DND-41 (cell line): ENCODE measurements at regions not wholly inside any gene's neighbourhood (a gene's known extent, or its start where the extent isn't known, plus 50 kb on each side); places are given as distances from the start of the nearest gene placed in this dataset.
"Not testable (repeated sequence)": the region's sequence is repeated elsewhere in the genome, so short reads cannot be mapped to it uniquely, and the experiment has no call there.

Source experiments
- ATAC-seq: fragments of 200-7000 bp; cut with Tn5 transposase; 3 replicates; pipeline ENCODE4 v1.9.1; 2021; ENCODE audit warnings: low read depth; ENCODE audit not compliant: insufficient read depth
- DNase-seq: peaks from one replicate; pipeline ENCODE4 v3.0.0-alpha.2; 2020
- H2AFZ ChIP-seq: 2 replicates; pipeline ENCODE4 v1.6.0; 2012; ENCODE audit warnings: low read depth, low read length
- H3K27ac ChIP-seq: 2 replicates; pipeline ENCODE4 v1.5.1; 2012; ENCODE audit warnings: low read length, inconsistent platforms
- H3K27me3 ChIP-seq: fragments of 200-600 bp; sonication (generic); 2 replicates; pipeline ENCODE4 v1.6.0; 2012; ENCODE audit warnings: low read length, mild to moderate bottlenecking, inconsistent platforms; ENCODE audit not compliant: insufficient read depth, poor library complexity
- H3K36me3 ChIP-seq: 2 replicates; pipeline ENCODE4 v1.5.1; 2012; ENCODE audit warnings: low read length, inconsistent platforms; ENCODE audit not compliant: insufficient read depth
- H3K4me1 ChIP-seq: 2 replicates; pipeline ENCODE4 v1.5.1; 2012; ENCODE audit warnings: mild to moderate bottlenecking, low read length; ENCODE audit not compliant: insufficient read depth
- H3K4me2 ChIP-seq: 2 replicates; pipeline ENCODE4 v1.6.0; 2012; ENCODE audit warnings: mild to moderate bottlenecking, moderate library complexity, low read length, inconsistent platforms; ENCODE audit not compliant: insufficient read depth
- H3K4me3 ChIP-seq, 2 experiments: fragments of 200-600 bp in 1 of 2; shearing (Covaris generic) in 1 of 2; 2 replicates each; pipeline ENCODE4 v1.5.1; 2012 to 2016; ENCODE audit warnings: inconsistent platforms in 2 of 2, low read length in 2 of 2, mild to moderate bottlenecking in 2 of 2, low read depth in 1 of 2, moderate library complexity in 1 of 2
- H3K79me2 ChIP-seq: 2 replicates; pipeline ENCODE4 v1.6.0; 2012; ENCODE audit warnings: low read length, inconsistent platforms; ENCODE audit not compliant: insufficient read depth
- H3K9ac ChIP-seq: 2 replicates; pipeline ENCODE4 v1.6.0; 2012; ENCODE audit warnings: low read depth, mild to moderate bottlenecking, inconsistent platforms, low read length, moderate library complexity
- H3K9me3 ChIP-seq: 2 replicates; pipeline ENCODE4 v1.5.1; 2012; ENCODE audit warnings: low read length, moderate library complexity, mild to moderate bottlenecking, inconsistent platforms; ENCODE audit not compliant: insufficient read depth, severe bottlenecking
- H4K20me1 ChIP-seq: 2 replicates; pipeline ENCODE4 v1.6.0; 2012; ENCODE audit warnings: low read length; ENCODE audit not compliant: insufficient read depth
- CTCF ChIP-seq: IDR thresholded peaks from 2 replicates; pipeline ENCODE4 v1.5.1; 2012; ENCODE audit warnings: borderline replicate concordance, low read length, moderate library complexity, mild to moderate bottlenecking; ENCODE audit not compliant: poor library complexity, severe bottlenecking; ENCODE audit errors: extremely low read depth
- EZH2 ChIP-seq: IDR thresholded peaks from 3 replicates; pipeline ENCODE4 v1.6.1; 2012; ENCODE audit warnings: borderline replicate concordance, low read depth, mild to moderate bottlenecking, moderate library complexity, low read length, inconsistent platforms; ENCODE audit not compliant: severe bottlenecking

GRCh38 chr12:74264692-74265091 lies 272.9 kb upstream of the ATXN7L3B start:
- Histone ChIP-seq H4K20me1 (no peaks in the 10 kb centered on the region), H3K9me3 (no peaks in the 10 kb centered on the region), H3K27me3 (no peaks in the 10 kb centered on the region), H3K4me1 (no peaks in the 10 kb centered on the region), H3K4me2 (no peak overlapping the region), H3K9ac (no peak overlapping the region), H3K79me2 (no peaks in the 10 kb centered on the region), H3K4me3 (no peak overlapping the region), H3K36me3 (no peaks in the 10 kb centered on the region), H2AFZ (no peak overlapping the region), H3K27ac (no peak overlapping the region)
- TF ChIP-seq CTCF = no peak
- no peak for TF ChIP-seq EZH2
- DNase-seq (no peak), ATAC-seq (no peak)

GRCh38 chr12:74269355-74269754 lies 268.3 kb upstream of the ATXN7L3B start:
- not testable (repeated sequence) for H3K9me3 ChIP-seq, H3K4me3 ChIP-seq, H3K79me2 ChIP-seq, H3K36me3 ChIP-seq, H3K27ac ChIP-seq, H2AFZ ChIP-seq, DNase-seq, ATAC-seq, H3K9ac ChIP-seq, H3K27me3 ChIP-seq, H3K4me2 ChIP-seq, H4K20me1 ChIP-seq, H3K4me1 ChIP-seq

- Histone ChIP-seq H3K36me3 (no peaks in the 10 kb centered on the region), H3K27me3 (no peaks in the 10 kb centered on the region), H3K9me3 (no peaks in the 10 kb centered on the region), H2AFZ (no peak overlapping the region), H3K79me2 (no peaks in the 10 kb centered on the region), H4K20me1 (no peaks in the 10 kb centered on the region), H3K27ac (no peak overlapping the region), H3K4me1 (no peaks in the 10 kb centered on the region), H3K4me3 (no peak overlapping the region), H3K4me2 (no peak overlapping the region), H3K9ac (no peak overlapping the region)
- ATAC-seq = no peak
- TF ChIP-seq CTCF (no peak), EZH2 (no peak)
- no peak for DNase-seq
These were observed 257.4 kb upstream of the ATXN7L3B start for GRCh38 chr12:74280156-74280655.

GRCh38 chr12:74281401-74282180 lies 256.0 kb upstream of the ATXN7L3B start:
- not testable (repeated sequence) for H3K9ac ChIP-seq, H3K27ac ChIP-seq, H4K20me1 ChIP-seq, DNase-seq, H3K4me1 ChIP-seq, ATAC-seq, H3K36me3 ChIP-seq, H3K4me3 ChIP-seq, H3K79me2 ChIP-seq, H3K4me2 ChIP-seq, H3K9me3 ChIP-seq, H2AFZ ChIP-seq, H3K27me3 ChIP-seq
